ENCODE measurements at regions not wholly inside any gene's neighbourhood (a gene's known extent, or its start where the extent isn't known, plus 50 kb on each side); places are given as distances from the start of the nearest gene placed in this dataset.
"Not testable (repeated sequence)": the region's sequence is repeated elsewhere in the genome, so short reads cannot be mapped to it uniquely, and the experiment has no call there.

DNA sequence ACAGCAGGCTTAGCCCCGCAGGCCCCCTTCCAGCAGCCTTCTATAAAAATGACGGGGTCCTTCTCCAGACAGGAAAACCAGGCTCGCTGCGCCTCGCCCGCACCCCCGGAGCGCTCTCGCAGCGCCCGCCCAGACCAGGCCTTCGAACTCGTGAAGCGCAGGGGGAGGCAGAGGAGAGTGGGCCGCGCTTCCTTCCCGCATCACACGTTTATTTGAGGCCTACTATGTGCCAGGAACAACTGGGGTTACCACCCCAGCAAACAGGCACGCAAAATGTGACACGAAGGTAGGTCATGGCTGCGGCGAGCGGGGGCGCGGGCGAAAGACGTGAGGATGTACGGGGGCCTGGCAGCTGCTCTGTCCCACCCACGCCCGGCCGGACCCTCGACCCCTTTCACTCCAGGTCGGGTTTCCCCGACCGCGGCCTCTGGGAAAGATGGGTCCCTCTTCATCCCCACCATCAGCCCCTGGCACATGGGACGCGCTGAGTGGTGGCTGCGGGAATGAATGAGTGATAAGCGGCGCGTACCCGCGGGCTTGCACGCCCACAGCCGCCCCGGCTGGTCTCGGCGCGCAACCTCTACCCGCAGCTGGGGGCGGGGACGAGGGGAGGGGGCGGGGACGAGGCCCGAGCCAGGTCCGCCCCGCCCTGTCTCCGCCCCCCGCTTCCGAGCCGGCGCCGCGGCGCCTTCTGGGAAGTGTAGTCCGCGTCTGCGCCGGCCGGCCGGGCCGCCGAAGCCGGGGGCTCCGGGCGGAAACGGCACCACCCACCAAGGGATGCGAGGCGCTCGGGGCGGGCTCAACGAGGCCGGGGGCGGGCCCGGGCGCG is 59.1 kb downstream of the ZNF467 start:
- DNase-seq, result peak; percentile 71 to 84

DNA sequence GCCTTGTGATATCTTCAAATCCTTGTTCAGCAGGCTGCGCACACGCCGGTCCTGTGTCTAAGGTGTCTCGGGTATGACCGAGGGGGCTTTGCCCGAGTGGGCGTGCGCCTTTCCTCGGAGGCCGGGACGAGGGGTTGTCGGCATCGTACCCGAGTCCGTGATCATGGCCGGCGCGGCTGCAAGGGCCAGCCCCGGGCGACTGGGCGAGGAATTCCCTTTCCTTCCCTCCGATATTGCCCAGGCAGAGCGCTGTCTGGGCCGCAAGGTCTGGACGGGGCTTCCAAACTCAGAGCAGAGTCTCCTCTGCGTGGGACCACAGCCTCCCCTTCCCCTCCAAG is 59.7 kb downstream of the ZNF467 start:
- no peak for DNase-seq

DNA sequence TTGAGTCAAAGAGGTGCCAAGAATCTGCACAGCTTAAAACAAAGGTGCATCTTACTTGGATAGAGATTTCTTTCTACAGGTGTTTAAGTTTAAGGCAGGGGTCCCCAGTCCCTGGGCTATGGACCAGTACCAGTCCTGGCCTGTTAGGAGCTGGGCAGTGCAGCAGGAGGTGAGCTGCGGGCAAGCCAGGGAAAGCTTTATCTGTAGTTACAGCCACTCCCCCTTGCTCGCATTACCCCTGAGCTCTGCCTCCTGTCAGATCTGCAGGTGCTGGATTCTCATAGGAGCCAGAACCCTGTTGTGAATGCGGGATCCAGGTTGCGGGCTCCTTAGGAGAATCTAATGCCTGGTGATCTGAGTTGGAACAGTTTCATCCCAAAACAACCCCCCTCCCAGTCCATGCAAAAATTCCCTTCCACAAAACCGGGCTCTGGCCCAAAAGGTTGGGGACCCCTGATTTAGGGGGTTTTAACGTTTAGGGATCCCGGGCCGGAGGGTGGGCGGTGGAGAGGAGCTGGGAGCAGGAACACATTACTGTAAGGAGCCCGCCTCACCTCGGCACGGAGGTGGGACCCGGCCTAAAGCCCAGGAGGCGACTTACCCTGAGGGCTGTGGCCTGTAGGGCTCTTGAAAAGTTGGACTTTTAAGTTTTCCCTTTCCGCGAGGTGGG is 60.2 kb downstream of the ZNF467 start:
- DNase-seq, result no peak

DNA sequence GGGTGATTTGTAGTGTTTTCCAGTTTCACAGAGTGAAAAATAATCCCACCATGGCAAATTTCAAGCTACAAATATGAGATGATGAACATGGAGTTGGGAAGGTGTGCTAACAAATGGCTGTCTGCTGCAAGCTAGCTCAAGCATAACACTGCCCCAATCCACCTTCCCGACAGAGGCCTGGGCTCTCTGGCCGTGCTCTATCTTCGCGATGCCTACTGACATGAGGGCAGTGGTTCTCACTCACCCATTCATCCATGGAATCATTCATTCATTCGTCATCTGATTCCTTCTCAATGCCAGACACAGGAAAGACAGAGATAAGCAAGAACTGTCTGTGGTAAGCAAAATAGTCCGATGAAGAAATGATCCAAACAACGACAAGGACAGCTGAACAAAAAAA is 65.4 kb downstream of the ZNF467 start:
- DNase-seq, result no peak

DNA sequence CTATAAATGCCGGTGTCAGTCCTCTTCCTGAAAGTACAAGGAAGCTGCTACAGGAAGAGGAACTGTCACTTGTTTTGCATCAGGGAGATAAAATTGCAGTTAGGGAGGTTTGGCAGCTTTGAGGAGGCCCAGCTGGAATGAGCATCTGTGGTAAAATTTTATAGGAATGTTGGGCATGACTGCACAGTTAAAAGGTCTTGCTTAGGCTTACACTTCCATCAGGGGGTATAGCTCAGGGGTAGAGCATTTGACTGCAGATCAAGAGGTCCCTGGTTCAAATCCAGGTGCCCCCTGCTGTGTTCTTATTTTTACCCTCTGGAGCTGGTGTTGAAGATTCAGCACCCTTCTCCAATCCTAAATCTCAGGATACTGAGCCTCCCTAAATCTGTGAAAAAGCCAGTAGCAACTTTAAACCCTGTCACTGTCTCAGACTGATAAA is 65.9 kb downstream of the ZNF467 start:
- peak in 1 of 2 donors; percentile 10 for DNase-seq

DNA sequence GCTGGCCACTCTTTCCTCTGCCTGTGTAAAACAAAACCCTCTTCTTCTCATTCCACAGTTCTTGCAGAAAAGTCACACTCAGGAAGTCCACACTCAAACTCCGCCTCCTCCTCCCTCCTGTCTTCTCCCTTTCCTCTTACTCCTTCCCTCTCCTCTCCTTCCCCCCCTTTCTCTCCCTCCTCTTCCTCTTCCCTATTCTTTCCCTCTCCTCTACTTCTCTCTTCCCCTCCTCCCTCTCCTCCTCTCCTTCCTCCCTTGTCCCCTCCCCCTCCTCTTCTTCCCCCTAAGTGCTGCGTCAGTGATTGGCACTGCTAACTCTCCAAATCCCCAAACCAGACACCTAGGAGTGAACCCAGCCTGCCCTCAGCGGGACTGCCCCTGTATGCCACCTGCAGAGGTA is 67.0 kb downstream of the ZNF467 start:
- no peak for DNase-seq

DNA sequence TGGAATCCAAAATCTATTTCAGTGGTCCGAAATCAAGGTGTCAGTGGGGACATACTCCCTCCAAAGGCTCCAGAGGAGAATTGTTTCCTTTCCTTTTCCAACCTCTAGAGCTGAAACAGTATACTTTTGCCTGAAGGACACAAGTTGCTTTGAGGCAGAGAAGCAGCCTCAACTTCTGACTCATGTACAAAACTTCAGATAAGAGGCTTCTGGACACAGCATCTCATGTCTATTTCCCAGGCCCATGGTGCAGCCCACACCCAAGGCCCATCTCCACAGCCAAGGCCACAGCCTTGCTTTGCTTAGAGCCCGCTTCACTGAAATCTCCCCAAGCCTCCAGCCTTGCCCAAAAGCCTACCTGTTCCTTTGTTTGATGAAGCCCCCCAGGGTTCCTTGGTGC is 68.9 kb downstream of the ZNF467 start:
- no peak for DNase-seq

DNA sequence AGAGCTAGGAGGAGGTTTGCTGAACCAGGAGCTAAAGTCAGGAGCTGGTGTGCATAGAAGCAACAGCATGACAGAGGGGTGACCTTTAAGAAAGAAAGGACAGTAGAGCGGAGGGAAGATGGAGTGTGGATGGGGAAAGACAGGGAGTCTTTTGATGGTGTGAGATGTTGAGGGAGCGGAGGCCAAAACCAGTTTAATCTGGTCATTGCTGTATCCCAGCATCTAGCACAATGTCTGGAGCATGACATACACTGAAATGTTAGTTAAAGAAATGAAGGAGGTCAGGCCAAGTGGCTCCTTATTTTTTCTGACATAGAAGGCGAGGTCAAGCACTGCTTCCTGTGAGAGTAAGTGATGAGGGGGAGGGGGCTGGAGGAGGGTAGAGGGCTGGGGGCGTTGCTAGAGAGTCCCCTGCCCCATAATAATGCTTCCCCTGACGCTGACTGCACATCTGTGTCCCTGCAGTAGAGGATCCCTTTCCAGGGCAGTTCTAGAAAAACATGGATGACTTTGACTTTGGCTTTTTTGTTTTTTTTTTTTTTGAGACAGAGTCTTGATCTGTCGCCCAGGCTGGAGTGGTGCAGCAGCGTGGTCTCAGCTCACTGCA is 70.2 kb downstream of the ZNF467 start:
- no peak for DNase-seq

DNA sequence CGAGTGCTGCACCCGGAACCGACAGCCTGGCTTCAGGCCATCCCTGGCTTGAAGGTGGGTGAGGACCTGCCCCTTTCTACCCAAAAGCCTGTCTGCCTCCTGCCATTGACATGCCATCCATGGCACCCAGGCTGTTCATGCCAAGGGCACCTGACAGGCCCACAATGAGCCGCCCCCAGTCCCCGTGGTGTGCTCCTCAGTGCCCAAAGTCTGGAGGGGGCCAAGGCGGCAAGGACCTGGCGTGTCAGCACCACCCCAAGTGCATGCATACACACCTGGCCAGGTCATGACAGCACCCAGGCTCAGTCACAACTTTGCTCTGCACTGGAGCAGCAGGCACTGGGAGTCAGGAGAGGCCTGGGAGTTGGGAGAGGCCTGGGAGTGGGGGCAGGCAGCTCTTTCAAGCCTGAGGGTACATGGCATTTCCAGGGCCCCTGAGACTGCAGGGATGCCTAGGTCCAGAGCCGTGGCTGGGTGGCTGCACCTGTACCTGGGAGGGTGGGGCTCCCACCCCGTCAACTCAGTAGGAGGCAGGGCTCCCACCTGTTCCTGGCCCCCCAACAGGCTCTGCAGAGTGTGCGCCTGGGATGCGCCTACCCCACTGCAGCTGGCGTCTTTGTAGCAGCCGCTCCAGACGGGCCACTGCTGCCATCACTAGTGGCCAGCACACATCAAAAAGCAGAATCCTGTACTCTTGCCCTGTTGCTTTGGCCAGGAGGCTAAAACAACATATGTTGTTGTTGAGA is 71.7 kb downstream of the ZNF467 start:
- no peak for DNase-seq

DNA sequence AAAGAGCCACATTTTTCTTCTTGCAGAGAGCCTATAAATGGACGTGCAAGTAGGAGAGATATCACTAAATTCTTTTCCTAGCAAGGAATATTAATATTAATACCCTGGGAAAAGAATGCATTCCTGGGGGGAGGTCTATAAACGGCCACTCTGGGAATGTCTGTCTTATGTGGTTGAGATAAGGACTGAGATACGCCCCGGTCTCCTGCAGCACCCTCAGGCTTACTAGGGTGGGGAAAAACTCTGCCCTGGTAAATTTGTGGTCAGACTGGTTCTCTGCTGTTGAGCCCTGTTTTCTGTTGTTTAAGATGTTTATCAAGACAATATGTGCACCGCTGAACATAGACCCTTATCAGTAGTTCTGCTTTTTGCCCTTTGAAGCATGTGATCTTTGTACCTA is 75.6 kb downstream of the ZNF467 start:
- DNase-seq, result not testable (repeated sequence)

DNA sequence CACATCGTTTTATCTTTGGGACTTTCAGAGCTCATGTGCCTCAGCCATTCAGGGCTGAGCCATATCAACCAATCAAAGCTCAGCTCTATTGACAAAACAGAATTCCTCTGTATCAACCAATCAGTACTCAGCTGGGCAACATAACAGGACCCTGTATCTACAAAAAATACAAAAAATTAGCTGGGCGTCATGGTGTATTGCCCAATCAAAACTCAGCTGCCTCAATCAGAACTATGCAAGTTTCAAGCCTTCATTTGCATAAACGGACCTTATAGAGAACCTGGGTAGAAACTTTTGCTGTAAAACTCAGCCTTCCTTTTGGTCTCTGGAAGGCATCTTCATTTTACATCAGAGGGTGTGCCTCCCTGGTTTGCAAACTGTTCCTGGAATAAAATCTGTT is 77.1 kb downstream of the ZNF467 start:
- no peak for DNase-seq

DNA sequence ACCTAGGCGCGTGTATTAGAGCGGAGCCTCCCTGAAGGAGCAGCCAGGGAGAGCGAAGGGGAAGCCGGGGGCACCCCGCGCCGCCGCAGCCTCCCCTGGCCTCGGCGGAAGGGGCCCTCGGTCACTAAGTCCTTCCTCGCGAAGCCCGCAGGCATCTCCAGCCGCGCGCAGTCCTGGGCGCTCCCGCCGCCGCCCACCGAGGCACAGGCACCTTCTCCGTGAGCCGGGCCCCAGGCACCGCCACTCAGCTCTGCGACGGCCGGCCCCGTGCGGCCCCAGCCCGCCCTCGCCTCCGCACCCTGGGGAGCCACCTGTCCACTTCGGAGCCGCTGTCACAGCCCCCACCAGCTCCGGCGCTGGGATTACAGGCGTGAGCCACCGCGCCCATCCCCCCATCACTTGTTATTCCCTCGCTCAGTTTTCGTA is 80.8 kb downstream of the ZNF467 start:
- DNase-seq, result no peak

DNA sequence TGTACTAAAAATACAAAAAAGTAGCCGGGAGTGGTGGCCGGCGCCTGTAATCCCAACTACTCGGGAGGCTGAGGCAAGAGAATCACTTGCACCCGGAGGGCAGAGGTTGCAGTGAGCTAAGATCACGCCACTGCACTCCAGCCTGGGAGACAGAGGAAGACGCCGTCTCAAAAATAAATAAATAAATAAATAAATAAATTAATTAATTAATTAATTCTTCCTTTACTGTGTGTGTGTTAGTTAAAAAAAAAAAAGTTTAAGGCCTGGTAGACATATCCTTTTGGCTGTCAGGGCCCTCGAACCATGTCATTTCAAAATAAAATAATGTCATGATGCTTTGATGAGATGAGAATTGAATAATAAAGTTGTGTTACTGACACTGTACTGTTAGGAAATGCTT is 81.3 kb downstream of the ZNF467 start:
- no peak for DNase-seq

DNA sequence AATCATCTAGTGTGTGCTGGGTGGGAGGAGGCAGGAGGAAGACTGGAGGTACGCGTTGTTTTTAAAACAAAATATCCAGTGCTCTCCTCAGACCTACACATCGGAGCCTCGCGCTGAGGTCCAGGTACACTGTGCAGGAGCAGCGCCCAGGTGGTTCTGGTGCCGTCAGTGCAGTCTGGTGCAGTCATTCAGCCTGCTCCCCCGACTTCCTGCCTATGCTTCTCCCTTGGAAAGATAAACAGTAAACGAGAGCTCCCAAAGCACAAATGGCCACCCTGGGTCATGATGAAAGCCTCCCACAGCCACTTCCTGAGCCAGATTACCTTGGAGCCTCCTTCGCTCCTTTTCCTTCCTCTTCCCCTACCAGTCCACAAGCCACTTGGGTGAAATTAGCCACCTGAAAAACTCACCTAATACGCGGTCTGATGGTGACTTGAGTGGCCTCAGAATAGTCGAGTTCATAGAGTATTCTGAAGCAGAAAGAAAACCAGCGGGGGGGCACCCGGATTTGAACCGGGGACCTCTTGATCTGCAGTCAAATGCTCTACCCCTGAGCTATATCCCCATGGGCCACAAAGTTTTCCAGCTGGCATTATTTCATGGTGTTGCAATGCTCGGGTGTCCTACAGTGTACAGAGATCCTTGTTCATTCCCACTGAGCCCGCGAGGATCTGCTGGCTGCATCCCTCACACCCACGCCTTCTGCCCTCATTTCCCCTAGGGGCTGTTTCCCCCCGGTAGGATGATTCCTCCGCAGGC is 82.5 kb downstream of the ZNF467 start:
- peak; percentile 32 to 46 for DNase-seq

DNA sequence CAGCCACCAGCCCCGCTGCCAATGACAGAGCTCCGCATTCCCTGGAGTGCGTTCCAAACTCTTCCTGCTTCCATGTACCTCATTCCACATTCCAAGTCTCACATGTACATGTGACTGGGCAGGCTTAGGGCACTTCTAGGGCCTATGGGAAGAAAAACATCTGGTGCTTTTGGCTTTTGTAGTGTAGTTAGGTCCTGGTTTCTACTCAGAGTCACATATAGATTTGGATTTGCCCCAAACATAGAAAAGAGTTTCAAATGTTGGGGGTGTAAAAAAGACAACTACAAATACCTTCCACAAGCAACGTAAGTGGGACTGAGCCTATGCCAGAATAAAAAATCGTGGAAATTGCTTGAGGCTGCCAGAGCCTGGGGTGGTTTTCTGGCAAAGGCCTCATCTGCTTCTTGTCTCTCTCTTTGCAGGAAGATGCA is 84.1 kb downstream of the ZNF467 start:
- DNase-seq, result no peak

DNA sequence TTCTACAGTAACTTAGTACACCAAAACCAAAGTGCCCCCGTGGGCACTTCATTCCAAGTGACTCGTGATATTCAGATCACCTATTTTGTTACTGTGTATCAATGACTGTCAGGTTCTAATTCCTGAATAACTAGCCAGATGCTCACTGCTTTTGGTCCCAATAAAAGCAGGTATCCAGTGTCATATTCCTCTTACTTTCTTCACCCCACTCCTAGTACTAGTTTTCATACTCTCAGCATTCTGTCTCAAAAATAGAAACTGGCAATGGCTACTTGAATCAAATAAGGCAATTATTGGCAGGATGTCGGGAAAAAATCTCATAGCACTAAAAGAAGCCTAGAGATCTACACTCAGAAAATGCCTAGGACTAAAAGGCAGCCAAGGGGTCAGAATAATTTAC is 84.6 kb downstream of the ZNF467 start:
- DNase-seq, result no peak

DNA sequence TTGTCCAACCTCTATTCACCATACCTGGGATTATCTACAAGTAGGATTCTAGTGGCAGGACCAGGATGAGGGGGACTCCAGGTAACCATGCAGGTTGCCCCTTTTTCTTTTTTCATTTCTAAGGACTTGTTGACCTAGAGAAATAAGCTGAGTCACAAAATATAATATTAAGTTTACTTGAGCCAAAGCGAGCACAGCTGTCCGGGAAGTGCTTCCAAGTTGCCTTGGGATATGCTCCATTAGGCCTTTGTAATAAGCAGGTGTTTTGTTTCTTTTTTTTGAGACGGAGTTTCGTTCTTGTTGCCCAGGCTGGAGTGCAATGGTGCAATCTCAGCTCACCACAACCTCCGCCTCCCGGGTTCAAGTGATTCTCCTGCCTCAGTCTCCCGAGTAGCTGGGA is 85.6 kb downstream of the ZNF467 start:
- DNase-seq, result not testable (repeated sequence)

DNA sequence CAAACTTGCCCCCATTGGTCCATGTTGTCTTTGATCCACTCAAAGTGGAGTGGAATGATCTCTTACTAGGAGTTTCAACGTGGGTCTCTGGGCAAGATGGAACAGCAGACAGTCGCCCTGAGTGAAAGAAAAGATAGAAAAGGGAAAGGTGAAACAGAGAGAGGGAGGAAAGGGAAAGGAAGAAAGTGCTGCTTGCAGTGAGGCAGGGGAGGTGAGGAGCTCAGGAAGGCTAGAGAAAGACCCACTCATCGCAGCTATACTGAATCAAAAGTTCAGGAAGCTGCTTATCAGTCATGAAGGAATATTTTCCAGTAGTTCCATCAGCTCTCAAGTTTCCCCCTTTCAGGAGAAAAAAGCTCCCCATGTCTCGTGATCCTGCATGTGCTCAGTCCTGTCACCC is 86.9 kb downstream of the ZNF467 start:
- DNase-seq, result no peak

DNA sequence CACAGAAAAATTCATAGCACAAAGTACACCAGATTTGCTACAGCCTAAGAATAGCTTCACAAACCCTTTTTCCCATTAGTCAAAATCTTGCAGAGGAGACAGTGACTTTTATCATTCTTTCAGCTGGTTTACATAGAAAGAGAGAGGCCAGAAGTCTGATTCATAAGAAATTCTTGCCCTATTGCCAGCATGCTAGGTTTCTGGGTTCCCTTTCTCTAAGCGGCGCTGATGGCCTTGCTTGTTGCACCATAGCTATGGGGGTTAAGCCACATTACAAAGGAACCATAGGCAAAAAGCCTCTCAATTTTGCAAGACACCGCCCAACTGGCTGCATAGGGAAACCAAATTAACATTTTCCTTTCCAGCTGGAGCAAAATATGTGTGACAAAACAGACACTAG is 87.4 kb downstream of the ZNF467 start:
- peak; percentile 64 to 71 for DNase-seq

DNA sequence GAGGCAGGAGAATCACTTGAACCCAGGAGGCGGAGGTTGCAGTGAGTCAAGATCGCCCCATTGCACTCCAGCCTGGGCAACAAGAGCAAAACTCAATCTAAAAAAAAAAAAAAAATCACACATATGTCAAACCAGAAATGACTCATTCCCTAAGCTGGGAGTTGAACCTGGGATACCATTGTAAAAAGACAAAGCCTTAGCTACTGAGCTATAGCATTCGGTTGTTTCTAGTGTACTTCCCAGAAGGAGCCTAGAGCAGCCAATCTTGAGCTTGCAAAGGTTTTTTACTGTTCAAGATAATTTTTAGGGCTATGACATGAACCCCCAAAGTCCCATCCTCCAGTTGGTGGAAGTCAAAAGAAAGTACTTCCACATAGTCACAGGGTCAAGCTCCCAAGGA is 87.9 kb downstream of the ZNF467 start:
- DNase-seq, result no peak

DNA sequence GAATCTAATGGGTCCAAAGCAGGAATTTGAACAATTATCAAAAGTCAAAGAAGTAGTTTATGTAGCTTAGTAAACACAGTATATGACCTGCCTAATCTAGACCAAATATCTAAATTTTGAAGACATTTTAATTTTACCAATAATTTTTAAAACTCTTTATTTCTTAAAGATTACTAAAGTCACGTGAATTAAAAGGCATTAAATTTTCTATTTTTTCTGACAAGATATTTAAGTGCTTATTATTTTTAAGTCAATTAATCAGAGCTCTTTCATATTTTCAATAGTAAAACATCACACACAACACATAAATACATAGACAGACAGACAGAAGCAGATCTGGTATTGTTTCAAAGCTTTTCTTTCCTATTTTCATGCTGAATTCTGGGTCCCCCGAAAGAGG is 89.5 kb downstream of the ZNF467 start:
- DNase-seq, result no peak

DNA sequence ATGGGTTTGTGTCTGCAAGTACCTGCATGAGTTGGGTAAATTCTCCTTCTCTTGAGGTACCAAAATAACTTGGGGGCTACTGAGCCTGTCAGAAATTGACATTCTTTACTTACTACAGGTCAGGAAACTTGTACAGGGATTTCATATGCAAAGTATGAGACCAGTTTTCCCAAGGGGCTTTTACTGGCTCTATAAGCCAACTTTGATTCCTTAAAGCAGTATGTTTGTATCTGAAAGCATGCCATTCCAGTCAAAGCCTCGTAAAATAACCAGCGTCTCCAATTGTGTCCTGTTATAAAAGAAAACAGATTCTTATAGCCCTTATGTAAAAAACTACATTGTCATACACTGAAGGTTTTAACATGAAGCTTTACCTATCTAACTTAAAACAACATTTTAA is 90.2 kb downstream of the ZNF467 start:
- no peak for DNase-seq

DNA sequence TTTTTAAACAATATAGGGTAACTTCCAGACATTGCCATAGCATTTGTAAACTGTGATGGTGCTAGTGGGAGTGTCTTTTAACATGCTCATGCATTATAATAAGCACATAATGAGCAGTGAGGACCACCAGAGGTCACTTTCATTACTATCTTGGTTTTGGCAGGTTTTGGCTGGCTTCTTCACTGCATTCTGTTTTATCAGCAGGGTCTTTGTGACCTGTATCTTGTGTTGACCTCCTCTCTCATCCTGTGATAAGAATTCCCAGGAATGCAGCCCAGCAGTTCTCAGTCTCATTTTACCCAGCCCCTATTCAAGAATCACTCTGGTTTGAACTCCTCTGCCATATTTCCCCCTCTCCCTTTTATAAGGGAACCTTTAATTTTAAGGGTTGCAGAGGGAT is 91.3 kb downstream of the ZNF467 start:
- DNase-seq, result no peak

All from inflammatory macrophage treated with lipopolysaccharide for 1 hour (primary cell).